ENCODE measurements at regions not wholly inside any gene's neighbourhood (a gene's known extent, or its start where the extent isn't known, plus 50 kb on each side); places are given as distances from the start of the nearest gene placed in this dataset.

- H3K36me3 Mint-ChIP-seq (ENCODE audit: low read depth) = no peaks in the 10 kb centered on the region
- TF ChIP-seq, protein P1, sequence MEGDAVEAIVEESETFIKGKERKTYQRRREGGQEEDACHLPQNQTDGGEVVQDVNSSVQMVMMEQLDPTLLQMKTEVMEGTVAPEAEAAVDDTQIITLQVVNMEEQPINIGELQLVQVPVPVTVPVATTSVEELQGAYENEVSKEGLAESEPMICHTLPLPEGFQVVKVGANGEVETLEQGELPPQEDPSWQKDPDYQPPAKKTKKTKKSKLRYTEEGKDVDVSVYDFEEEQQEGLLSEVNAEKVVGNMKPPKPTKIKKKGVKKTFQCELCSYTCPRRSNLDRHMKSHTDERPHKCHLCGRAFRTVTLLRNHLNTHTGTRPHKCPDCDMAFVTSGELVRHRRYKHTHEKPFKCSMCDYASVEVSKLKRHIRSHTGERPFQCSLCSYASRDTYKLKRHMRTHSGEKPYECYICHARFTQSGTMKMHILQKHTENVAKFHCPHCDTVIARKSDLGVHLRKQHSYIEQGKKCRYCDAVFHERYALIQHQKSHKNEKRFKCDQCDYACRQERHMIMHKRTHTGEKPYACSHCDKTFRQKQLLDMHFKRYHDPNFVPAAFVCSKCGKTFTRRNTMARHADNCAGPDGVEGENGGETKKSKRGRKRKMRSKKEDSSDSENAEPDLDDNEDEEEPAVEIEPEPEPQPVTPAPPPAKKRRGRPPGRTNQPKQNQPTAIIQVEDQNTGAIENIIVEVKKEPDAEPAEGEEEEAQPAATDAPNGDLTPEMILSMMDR (IDR thresholded peaks at IDR 0.05) = no peak
Measured at GRCh38 chr5:158486566-158486965, 613.1 kb downstream of the EBF1 start.

DNA sequence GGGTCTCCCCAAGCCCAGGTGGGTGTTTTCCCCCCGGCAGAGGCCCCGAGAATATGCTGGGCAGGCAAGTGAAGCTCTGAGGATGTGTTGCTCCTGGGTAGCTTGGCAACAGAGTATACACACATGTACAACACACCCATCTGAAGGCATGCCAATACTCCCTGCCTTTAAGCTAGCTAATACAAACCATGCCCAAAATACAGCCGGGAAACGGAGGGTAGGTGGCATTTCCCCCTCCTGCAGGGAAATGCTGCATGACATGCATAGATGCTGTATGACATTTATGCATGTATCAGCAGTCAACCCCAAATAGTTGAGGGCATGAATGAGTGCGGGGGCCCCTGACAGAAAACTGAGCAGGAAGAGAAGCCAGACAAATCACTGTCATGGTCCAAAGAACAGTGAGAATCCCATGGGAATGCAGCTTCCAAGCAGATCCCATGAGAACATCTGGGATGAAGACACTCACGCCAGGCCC, 614.1 kb downstream of the EBF1 start:
- Mint-ChIP-seq H3K9me3 (ENCODE audit: low read depth) (no peaks in the 10 kb centered on the region), H3K27ac (ENCODE audit: unreplicated experiment) (peak overlapping the region; percentile 76), H3K36me3 (ENCODE audit: low read depth) (no peaks in the 10 kb centered on the region), H3K27me3 (ENCODE audit: low read depth) (no peaks in the 10 kb centered on the region), H3K4me3 (ENCODE audit: unreplicated experiment) (no peak overlapping the region), H3K4me1 (ENCODE audit: low read depth) (peaks cover 52% of the 10 kb centered on the region)
- TF ChIP-seq, protein P1 (IDR thresholded peaks at IDR 0.05) = no peak
- no peak for DNase-seq (ENCODE audit: low spot score)

More at GRCh38 chr5:158486566-158486965, 613.1 kb downstream of the EBF1 start:
- Mint-ChIP-seq H3K9me3 (ENCODE audit: low read depth) (no peaks in the 10 kb centered on the region), H3K27me3 (ENCODE audit: low read depth) (no peaks in the 10 kb centered on the region), H3K4me1 (ENCODE audit: low read depth) (peaks cover 52% of the 10 kb centered on the region), H3K27ac (ENCODE audit: unreplicated experiment) (no peak overlapping the region), H3K4me3 (ENCODE audit: unreplicated experiment) (no peak overlapping the region)
- no peak for DNase-seq (ENCODE audit: low spot score)

- no peak for DNase-seq (ENCODE audit: low spot score)
- H3K4me1 Mint-ChIP-seq (ENCODE audit: low read depth) = peaks cover 53% of the 10 kb centered on the region
- H3K4me3 Mint-ChIP-seq (ENCODE audit: unreplicated experiment) = no peak overlapping the region
- H3K27ac Mint-ChIP-seq (ENCODE audit: unreplicated experiment) = peak overlapping the region; percentile 76
- no peaks in the 10 kb centered on the region for H3K36me3 Mint-ChIP-seq (ENCODE audit: low read depth)
- no peaks in the 10 kb centered on the region for H3K9me3 Mint-ChIP-seq (ENCODE audit: low read depth)
- no peaks in the 10 kb centered on the region for H3K27me3 Mint-ChIP-seq (ENCODE audit: low read depth)
- TF ChIP-seq, protein P1 (IDR thresholded peaks at IDR 0.05) = no peak
Measured at GRCh38 chr5:158485047-158485446, 614.7 kb downstream of the EBF1 start.

DNA sequence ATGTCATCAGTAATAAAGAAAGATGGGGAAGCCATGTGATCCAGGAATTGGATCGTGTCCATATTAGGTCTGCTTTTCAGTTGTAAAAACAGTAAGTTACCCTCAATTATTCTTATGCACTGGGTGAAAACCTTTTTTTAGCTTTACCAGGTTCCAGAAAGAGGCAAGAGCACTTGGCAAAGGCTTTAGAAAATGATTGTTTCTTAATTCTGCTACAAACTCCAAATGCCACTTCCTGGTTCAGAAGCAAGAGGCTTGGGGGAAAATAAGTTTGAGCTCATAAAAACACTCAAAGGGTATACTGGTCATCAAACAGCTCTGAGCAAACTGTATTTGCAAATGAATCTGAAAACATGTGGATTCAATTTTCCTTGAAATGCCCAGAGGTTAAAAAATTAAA, 615.6 kb downstream of the EBF1 start:
- no peak for DNase-seq (ENCODE audit: low spot score)
- H3K27ac Mint-ChIP-seq (ENCODE audit: unreplicated experiment) = no peak overlapping the region

GRCh38 chr5:158483281-158483860, 616.3 kb downstream of the EBF1 start:
- Mint-ChIP-seq H3K4me3 (ENCODE audit: unreplicated experiment) (no peak overlapping the region), H3K27me3 (ENCODE audit: low read depth) (no peaks in the 10 kb centered on the region), H3K4me1 (ENCODE audit: low read depth) (peaks cover 44% of the 10 kb centered on the region), H3K27ac (ENCODE audit: unreplicated experiment) (peak overlapping the region; percentile 25), H3K9me3 (ENCODE audit: low read depth) (no peaks in the 10 kb centered on the region), H3K36me3 (ENCODE audit: low read depth) (no peaks in the 10 kb centered on the region)
- TF ChIP-seq, protein P1 (IDR thresholded peaks at IDR 0.05) = no peak
- DNase-seq (ENCODE audit: low spot score) = no peak

More for the DNA sequence above, 615.6 kb downstream of the EBF1 start:
- Mint-ChIP-seq H3K4me1 (ENCODE audit: low read depth) (peaks cover 49% of the 10 kb centered on the region), H3K9me3 (ENCODE audit: low read depth) (no peaks in the 10 kb centered on the region), H3K27me3 (ENCODE audit: low read depth) (no peaks in the 10 kb centered on the region), H3K36me3 (ENCODE audit: low read depth) (no peaks in the 10 kb centered on the region), H3K4me3 (ENCODE audit: unreplicated experiment) (no peak overlapping the region)
- TF ChIP-seq, protein P1 (IDR thresholded peaks at IDR 0.05) = no peak
